Fibroblast of pulmonary artery (primary cell): ENCODE measurements at regions not wholly inside any gene's neighbourhood (a gene's known extent, or its start where the extent isn't known, plus 50 kb on each side); places are given as distances from the start of the nearest gene placed in this dataset.
A peak's percentile ranks its signal among the peaks of the same experiment; 100 is the strongest.

Source experiments
- DNase-seq: peaks from one replicate; pipeline ENCODE4 v3.0.0-alpha.2; 2010; ENCODE audit warnings: low read depth
- H3K4me3 ChIP-seq: replicated peaks from 2 replicates; pipeline ENCODE4 v1.5.1; 2011; ENCODE audit warnings: low read depth, mild to moderate bottlenecking, control low read depth, low read length, moderate library complexity
- CTCF ChIP-seq: IDR thresholded peaks from 2 replicates; pipeline ENCODE4 v1.5.1; 2011; ENCODE audit warnings: mild to moderate bottlenecking, control low read depth, low read length, inconsistent platforms; ENCODE audit errors: missing control alignments

- no peak for DNase-seq
- no peak for TF ChIP-seq CTCF
- H3K4me3 ChIP-seq: no peak overlapping the region
These were observed 230.8 kb upstream of the STAC start for GRCh38 chr3:36149447-36149865.

GRCh38 chr3:36155515-36155914 lies 224.8 kb upstream of the STAC start:
- TF ChIP-seq CTCF: no peak
- no peak overlapping the region for H3K4me3 ChIP-seq

GRCh38 chr3:36164400-36164799 lies 215.9 kb upstream of the STAC start:
- no peak for TF ChIP-seq CTCF
- H3K4me3 ChIP-seq: no peak overlapping the region
- no peak for DNase-seq

More at GRCh38 chr3:36155515-36155914, 224.8 kb upstream of the STAC start:
- no peak for DNase-seq

- DNase-seq: no peak
- H3K4me3 ChIP-seq: no peak overlapping the region
- no peak for TF ChIP-seq CTCF
These were observed 214.6 kb upstream of the STAC start for GRCh38 chr3:36165509-36166290.

- TF ChIP-seq CTCF: no peak
- no peak overlapping the region for H3K4me3 ChIP-seq
- peak; percentile 68 for DNase-seq
These were observed 213.8 kb upstream of the STAC start for GRCh38 chr3:36166477-36166876.

- no peak overlapping the region for H3K4me3 ChIP-seq
- no peak for TF ChIP-seq CTCF
- DNase-seq: no peak
These were observed 207.6 kb upstream of the STAC start for GRCh38 chr3:36172699-36173098.
